ENCODE measurements at regions not wholly inside any gene's neighbourhood (a gene's known extent, or its start where the extent isn't known, plus 50 kb on each side); places are given as distances from the start of the nearest gene placed in this dataset.

GRCh38 chr5:87103616-87104287 is 163.9 kb upstream of the RASA1 start:
- intact Hi-C loops (cut with DNase I), result no loop called here
- no peak for TF ChIP-seq CTCF (IDR thresholded peaks at IDR 0.05)

GRCh38 chr5:87105577-87105976 is 162.1 kb upstream of the RASA1 start:
- ATAC-seq, result no peak
- intact Hi-C loops (cut with DNase I), result no loop called here
- 50 to 72% (median 50%) methylated on average over 2 of the region's 2 CpGs for WGBS, 3 donors

More at GRCh38 chr5:87103616-87104287, 163.9 kb upstream of the RASA1 start:
- ATAC-seq (no peak), DNase-seq (no peak)
- Histone ChIP-seq H3K9me3 (no peaks in the 10 kb centered on the region), H3K27me3 (ENCODE audit: insufficient read depth in 3 of 3, low read length in 2 of 3) (no peaks in the 10 kb centered on the region), H3K36me3 (ENCODE audit: insufficient read depth in 1 of 2, low read depth in 1 of 2) (no peaks in the 10 kb centered on the region), H3K4me3 (no peak overlapping the region), H3K4me1 (no peaks in the 10 kb centered on the region), H3K27ac (no peak overlapping the region)

GRCh38 chr5:87109746-87110145 is 157.9 kb upstream of the RASA1 start:
- 73 to 84% (median 79%) methylated on average over 2 of the region's 2 CpGs for WGBS, 3 donors
- Histone ChIP-seq H3K4me3 (no peak overlapping the region), H3K9me3 (no peaks in the 10 kb centered on the region), H3K27me3 (ENCODE audit: insufficient read depth in 3 of 3, low read length in 2 of 3) (no peaks in the 10 kb centered on the region), H3K36me3 (ENCODE audit: insufficient read depth in 1 of 2, low read depth in 1 of 2) (no peaks in the 10 kb centered on the region), H3K27ac (no peak overlapping the region), H3K4me1 (no peaks in the 10 kb centered on the region)
- TF ChIP-seq CTCF (IDR thresholded peaks at IDR 0.05), result no peak
- ATAC-seq (no peak), DNase-seq (no peak)
- intact Hi-C loops (cut with DNase I), result no loop called here

More at GRCh38 chr5:87105577-87105976, 162.1 kb upstream of the RASA1 start:
- Histone ChIP-seq H3K4me3 (no peak overlapping the region), H3K4me1 (no peaks in the 10 kb centered on the region), H3K36me3 (ENCODE audit: insufficient read depth in 1 of 2, low read depth in 1 of 2) (no peaks in the 10 kb centered on the region), H3K9me3 (no peaks in the 10 kb centered on the region), H3K27me3 (ENCODE audit: insufficient read depth in 3 of 3, low read length in 2 of 3) (no peaks in the 10 kb centered on the region), H3K27ac (no peak overlapping the region)
- TF ChIP-seq CTCF (IDR thresholded peaks at IDR 0.05), result no peak
- DNase-seq, result no peak

- Histone ChIP-seq H3K27ac (no peak overlapping the region), H3K9me3 (no peaks in the 10 kb centered on the region), H3K27me3 (ENCODE audit: insufficient read depth in 3 of 3, low read length in 2 of 3) (no peaks in the 10 kb centered on the region), H3K36me3 (ENCODE audit: insufficient read depth in 1 of 2, low read depth in 1 of 2) (no peaks in the 10 kb centered on the region), H3K4me3 (no peak overlapping the region), H3K4me1 (no peaks in the 10 kb centered on the region)
- intact Hi-C loops (cut with DNase I), result no loop called here
- 92 to 94% (median 93%) methylated on average over 2 of the region's 2 CpGs for WGBS, 3 donors
- ATAC-seq (no peak), DNase-seq (no peak)
- no peak for TF ChIP-seq CTCF (IDR thresholded peaks at IDR 0.05)
Observed at GRCh38 chr5:87110721-87111120, 157.0 kb upstream of the RASA1 start.

GRCh38 chr5:87113861-87114260 is 153.8 kb upstream of the RASA1 start:
- intact Hi-C loops (cut with DNase I), result no loop called here
- WGBS, 3 donors, result 67 to 75% (median 72%) methylated on average over 3 of the region's 3 CpGs
- no peak for ATAC-seq

More at GRCh38 chr5:87113861-87114260, 153.8 kb upstream of the RASA1 start:
- Histone ChIP-seq H3K27ac (no peak overlapping the region), H3K27me3 (ENCODE audit: insufficient read depth in 3 of 3, low read length in 2 of 3) (no peaks in the 10 kb centered on the region), H3K4me1 (no peaks in the 10 kb centered on the region), H3K9me3 (no peaks in the 10 kb centered on the region), H3K36me3 (ENCODE audit: insufficient read depth in 1 of 2, low read depth in 1 of 2) (no peaks in the 10 kb centered on the region), H3K4me3 (no peak overlapping the region)
- no peak for DNase-seq
- no peak for TF ChIP-seq CTCF (IDR thresholded peaks at IDR 0.05)
